ENCODE measurements at regions not wholly inside any gene's neighbourhood (a gene's known extent, or its start where the extent isn't known, plus 50 kb on each side); places are given as distances from the start of the nearest gene placed in this dataset.
A peak's percentile ranks its signal among the peaks of the same experiment; 100 is the strongest.

- DNase-seq (no peak), ATAC-seq (no peak), FAIRE-seq (no peak)
- WGBS, 2 donors = 91 to 95% methylated on average over 6 of the region's 6 CpGs
- no peaks in the 10 kb centered on the region for H3K9me3 ChIP-seq
- no peaks in the 10 kb centered on the region for H3K27me3 ChIP-seq
- intact Hi-C loops (cut with DNase I) = no loop called here
- no peak overlapping the region for H3K4me3 ChIP-seq
- peaks cover 0 to 6% (median 3%) of the 10 kb centered on the region in 3 donors for H3K4me1 ChIP-seq
- no peak for TF ChIP-seq CTCF (IDR thresholded peaks at IDR 0.05)
- H3K36me3 ChIP-seq = no peaks in the 10 kb centered on the region
- H3K27ac ChIP-seq = peak overlapping the region in 1 of 4 donors; percentile 34
Observed at GRCh38 chr20:17849138-17849900, 119.3 kb downstream of the SNX5 start.

GRCh38 chr20:17848249-17849048, 120.1 kb downstream of the SNX5 start:
- H3K9me3 ChIP-seq = no peaks in the 10 kb centered on the region
- FAIRE-seq = no peak
- ATAC-seq = no peak
- no peak for TF ChIP-seq CTCF (IDR thresholded peaks at IDR 0.05)
- H3K4me1 ChIP-seq = peaks cover 0 to 3% (median 0%) of the 10 kb centered on the region in 3 donors
- H3K4me3 ChIP-seq = no peak overlapping the region
- H3K36me3 ChIP-seq = no peaks in the 10 kb centered on the region
- no peaks in the 10 kb centered on the region for H3K27me3 ChIP-seq
- intact Hi-C loops (cut with DNase I) = no loop called here
- DNase-seq = no peak
- no peak overlapping the region for H3K27ac ChIP-seq
- whole genome bisulfite sequencing, 2 donors = 78 to 89% methylated on average over 4 of the region's 4 CpGs

GRCh38 chr20:17845701-17846475, 122.7 kb downstream of the SNX5 start:
- no peaks in the 10 kb centered on the region for H3K4me1 ChIP-seq
- peak in 1 of 6 donors; percentile 41 for DNase-seq
- intact Hi-C loops (cut with DNase I) = no loop called here
- 85 to 90% methylated on average over 9 to 10 of the region's 10 CpGs for WGBS, 2 donors
- no peak for TF ChIP-seq CTCF (IDR thresholded peaks at IDR 0.05)
- H3K27ac ChIP-seq = no peak overlapping the region
- H3K27me3 ChIP-seq = no peaks in the 10 kb centered on the region
- no peak for ATAC-seq
- H3K9me3 ChIP-seq = no peaks in the 10 kb centered on the region
- FAIRE-seq = no peak
- no peaks in the 10 kb centered on the region for H3K36me3 ChIP-seq
- H3K4me3 ChIP-seq = no peak overlapping the region

- Histone ChIP-seq H3K4me1 (no peaks in the 10 kb centered on the region), H3K27ac (no peak overlapping the region), H3K27me3 (no peaks in the 10 kb centered on the region), H3K9me3 (no peaks in the 10 kb centered on the region), H3K36me3 (no peaks in the 10 kb centered on the region), H3K4me3 (no peak overlapping the region)
- DNase-seq = peak in 1 of 6 donors; percentile 37
- ATAC-seq = no peak
- intact Hi-C loops (cut with DNase I) = no loop called here
- FAIRE-seq = no peak
- no peak for TF ChIP-seq CTCF (IDR thresholded peaks at IDR 0.05)
- 75 to 85% methylated on average over 7 of the region's 7 CpGs for WGBS, 2 donors
Observed at GRCh38 chr20:17844549-17845298, 123.9 kb downstream of the SNX5 start.

Data from pancreas (tissue), 10 donors.